HCT116 (cell line): ENCODE measurements at regions not wholly inside any gene's neighbourhood (a gene's known extent, or its start where the extent isn't known, plus 50 kb on each side); places are given as distances from the start of the nearest gene placed in this dataset.

ENCODE experiments used
- ATAC-seq: fragments of 200-7000 bp; cut with Tn5 transposase; 2 replicates; pipeline ENCODE4 v1.9.1; 2020; ENCODE audit warnings: mild to moderate bottlenecking, moderate library complexity
- BruUV-seq: library from RNA; stranded (reverse); fragments of 400-500 nt; replicated peaks from 2 replicates; lab custom pipeline; 2021; lab: Mats Ljungman, UMichigan
- CTCF ChIA-PET: fragments of 300-600 bp; sonication (Branson Sonifier 250); formaldehyde crosslinking; loops from one replicate; lab custom pipeline; 2021; ENCODE audit warnings: antibody characterized with exemption; lab: Charles Lee
- POLR2A ChIA-PET: fragments of 300-600, 350-600 bp; sonication (Branson Sonifier 250); formaldehyde crosslinking; loops from one replicate; lab custom pipeline; 2021; ENCODE audit warnings: antibody characterized with exemption; lab: Charles Lee
- RAD21 ChIA-PET, 2 experiments: fragments of 300-600 bp; sonication (Branson Sonifier 250); formaldehyde crosslinking; loops; one replicate each; lab custom pipeline; 2023; ENCODE audit warnings: low total read pairs in 2 of 2; ENCODE audit not compliant: uncharacterized antibody in 2 of 2, unreplicated experiment in 2 of 2, low non-redundant PET in 1 of 2; lab: Charles Lee
- DNase-seq: peaks from one replicate; pipeline ENCODE4 v3.0.0-alpha.2; 2010; ENCODE audit warnings: low read depth, low spot score
- H2AFZ ChIP-seq: fragments of 200-600 bp; shearing (Covaris generic), sonication (generic); 2 replicates; pipeline ENCODE4 v1.6.1; 2017; ENCODE audit warnings: low read depth, mixed run types, mixed read lengths, antibody characterized with exemption, low read length; ENCODE audit not compliant: poor library complexity, severe bottlenecking
- H3K27ac ChIP-seq: 2 replicates; pipeline ENCODE4 v1.5.1; 2012; ENCODE audit warnings: low read depth, low read length
- H3K27me3 ChIP-seq: fragments of 200-600 bp; sonication (generic); 2 replicates; pipeline ENCODE4 v1.6.1; 2016; ENCODE audit warnings: mixed run types, low read length, mixed read lengths; ENCODE audit not compliant: insufficient read depth
- H3K36me3 ChIP-seq, 2 experiments: fragments of 200-500 bp in 1 of 2; fragments of 200-600 bp in 1 of 2; sonication (Bioruptor generic) in 1 of 2; sonication (generic) in 1 of 2; 2 replicates each; pipeline versions ENCODE4 v1.5.1 to v1.6.1; 2014 to 2016; ENCODE audit warnings: low read length in 2 of 2, inconsistent platforms in 1 of 2, mixed read lengths in 1 of 2, mixed run types in 1 of 2; ENCODE audit not compliant: insufficient read depth in 2 of 2, control insufficient read depth in 1 of 2
- H3K4me1 ChIP-seq, 2 experiments: fragments of 200-600 bp in 1 of 2; sonication (generic) in 1 of 2; 2 replicates each; pipeline versions ENCODE4 v1.5.1 to v1.6.1; 2012 to 2017; ENCODE audit warnings: low read length in 2 of 2, inconsistent platforms in 1 of 2, mild to moderate bottlenecking in 1 of 2, mixed read lengths in 1 of 2, mixed run types in 1 of 2, moderate library complexity in 1 of 2; ENCODE audit not compliant: insufficient read depth in 2 of 2, control insufficient read depth in 1 of 2
- H3K4me2 ChIP-seq: fragments of 200-600 bp; sonication (generic); 2 replicates; pipeline ENCODE4 v1.6.1; 2017; ENCODE audit warnings: mixed run types, low read length, mixed read lengths
- H3K4me3 ChIP-seq, 2 experiments: fragments of 200-600 bp in 1 of 2; sonication (generic) in 1 of 2; replicated peaks in 1 of 2; 2 replicates each; pipeline ENCODE4 v1.5.1; 2011 to 2016; ENCODE audit warnings: low read length in 2 of 2, control low read depth in 1 of 2, low read depth in 1 of 2, mild to moderate bottlenecking in 1 of 2, mixed read lengths in 1 of 2, mixed run types in 1 of 2
- H3K79me2 ChIP-seq: fragments of 200-600 bp; sonication (generic); 2 replicates; pipeline ENCODE4 v1.6.1; 2017; ENCODE audit warnings: mild to moderate bottlenecking, mixed run types, low read length, moderate library complexity, mixed read lengths; ENCODE audit not compliant: insufficient read depth
- H3K9ac ChIP-seq: fragments of 200-600 bp; sonication (generic); 2 replicates; pipeline ENCODE4 v1.6.1; 2016; ENCODE audit warnings: low read length, mixed read lengths
- H3K9me2 ChIP-seq: fragments of 200-600 bp; sonication (generic), shearing (Covaris generic); 2 replicates; pipeline ENCODE4 v1.6.1; 2017; ENCODE audit warnings: mixed run types, mild to moderate bottlenecking, moderate library complexity; ENCODE audit not compliant: insufficient read depth
- H3K9me3 ChIP-seq, 2 experiments: fragments of 200-500 bp in 1 of 2; fragments of 200-600 bp in 1 of 2; sonication (Bioruptor generic) in 1 of 2; sonication (generic) in 1 of 2; 2 replicates each; pipeline ENCODE4 v1.6.1; 2014 to 2017; ENCODE audit warnings: low read length in 2 of 2, mixed read lengths in 2 of 2, inconsistent platforms in 1 of 2, low read depth in 1 of 2, mild to moderate bottlenecking in 1 of 2, mixed run types in 1 of 2, moderate library complexity in 1 of 2; ENCODE audit not compliant: control insufficient read depth in 1 of 2, insufficient read depth in 1 of 2
- H4K20me1 ChIP-seq: fragments of 200-600 bp; sonication (generic), shearing (Covaris generic); 2 replicates; pipeline ENCODE4 v1.6.1; 2017; ENCODE audit warnings: mixed run types, mild to moderate bottlenecking, moderate library complexity; ENCODE audit not compliant: insufficient read depth
- EZH2phosphoT487 ChIP-seq: fragments of 200-600 bp; IDR thresholded peaks from 2 replicates; pipeline ENCODE4 v1.6.1; 2018; ENCODE audit warnings: antibody characterized with exemption, borderline replicate concordance
- FOSL1 ChIP-seq: IDR thresholded peaks from 2 replicates; pipeline ENCODE4 v1.6.1; 2012; ENCODE audit warnings: low read depth
- RAD21 ChIP-seq: IDR thresholded peaks from 2 replicates; pipeline ENCODE4 v1.6.1; 2012; ENCODE audit warnings: low read depth, mild to moderate bottlenecking
- REST ChIP-seq: IDR thresholded peaks from 2 replicates; pipeline ENCODE4 v1.6.1; 2012; ENCODE audit warnings: low read depth
- SP1 ChIP-seq: IDR thresholded peaks from 2 replicates; pipeline ENCODE4 v1.6.1; 2012; ENCODE audit warnings: low read depth
- ZFX ChIP-seq: fragments of 450-650 bp; IDR thresholded peaks from 2 replicates; pipeline ENCODE4 v1.6.1; 2017
- intact Hi-C: fragments of 100-400 bp; cut with micrococcal nuclease; formaldehyde crosslinking; loops from 2 replicates; pipeline ENCODE4 v1.10.0; 2022

GRCh38 chr16:85412911-85413520, 200.1 kb upstream of the GSE1 start (continued):
- TF ChIP-seq REST (no peak), RAD21 (no peak), EZH2phosphoT487 (no peak), FOSL1 (no peak), SP1 (no peak)
- TF ChIP-seq, all 23 proteins: peak for 0

- no TSS peak for BruUV-seq
- POLR2A ChIA-PET = no interaction called here
- no peaks in the 10 kb centered on the region for H3K9me2 ChIP-seq
- peaks cover 8 to 16% of the 10 kb centered on the region in 2 experiments for H3K4me1 ChIP-seq
- no peak for TF ChIP-seq FOSL1
- TF ChIP-seq ZFX = 0 out of 2 replicates have a peak, but pooled peaks have one; percentile 20
- CTCF ChIA-PET = interaction anchor here (1.1 to 1.5 kb wide), 3 partner anchors 11 to 197 kb away, joined by 3 to 5 read pairs (median 4); no protein-coding TSS in a partner anchor
- DNase-seq (no peak), ATAC-seq (no peak)
- no peak overlapping the region for H2AFZ ChIP-seq
- H3K4me3 ChIP-seq = no peak overlapping the region
- intact Hi-C loops = no loop called here
- H3K9ac ChIP-seq = no peak overlapping the region
- no peaks in the 10 kb centered on the region for H3K27me3 ChIP-seq
- no peak overlapping the region for H3K4me2 ChIP-seq
- no peaks in the 10 kb centered on the region for H3K36me3 ChIP-seq
- no peaks in the 10 kb centered on the region; a peak in 1 of 4 replicates for H3K9me3 ChIP-seq
- no peaks in the 10 kb centered on the region for H4K20me1 ChIP-seq
- no peak overlapping the region for H3K27ac ChIP-seq
- RAD21 ChIA-PET = no interaction called here
- no peaks in the 10 kb centered on the region for H3K79me2 ChIP-seq
Observed at GRCh38 chr16:85413691-85414663, 199.1 kb upstream of the GSE1 start.
